HEK293 (cell line): ENCODE measurements at regions not wholly inside any gene's neighbourhood (a gene's known extent, or its start where the extent isn't known, plus 50 kb on each side); places are given as distances from the start of the nearest gene placed in this dataset.

Experiments
- CTCF ChIA-PET: fragments of 350-600 bp; formaldehyde crosslinking; extraction: SDS; loops from one replicate; lab custom pipeline; 2021; ENCODE audit warnings: antibody characterized with exemption; lab: Yijun Ruan, JAX
- POLR2A ChIA-PET: fragments of 300-600 bp; formaldehyde crosslinking; extraction: SDS; loops from one replicate; lab custom pipeline; 2020; ENCODE audit warnings: antibody characterized with exemption, inconsistent platforms; lab: Yijun Ruan, JAX
- H3K27ac ChIP-seq: fragments of 200-500 bp; sonication (Bioruptor generic); 2 replicates; pipeline ENCODE4 v1.5.1; 2014; ENCODE audit warnings: low read depth, low read length, control low read depth, inconsistent platforms; ENCODE audit errors: extremely low read depth
- H3K36me3 ChIP-seq, 2 experiments: fragments of 200-500 bp in 1 of 2; sonication (Bioruptor generic) in 1 of 2; 1 replicate in 1 of 2; 2 replicates in 1 of 2; pipeline ENCODE4 v1.5.1; 2014 to 2017; ENCODE audit warnings: inconsistent platforms in 2 of 2, low read length in 2 of 2; ENCODE audit not compliant: control insufficient read depth in 2 of 2, insufficient read depth in 1 of 2
- H3K4me1 ChIP-seq: fragments of 200-500 bp; sonication (Bioruptor generic); 2 replicates; pipeline ENCODE4 v1.5.1; 2014; ENCODE audit warnings: mild to moderate bottlenecking, low read length, inconsistent platforms; ENCODE audit not compliant: control insufficient read depth, insufficient read depth
- H3K4me3 ChIP-seq: 2 replicates; pipeline ENCODE4 v1.5.1; 2011; ENCODE audit warnings: low read depth, mild to moderate bottlenecking, control low read depth, low read length, moderate library complexity
- H3K9me3 ChIP-seq: fragments of 200-500 bp; sonication (Bioruptor generic); 2 replicates; pipeline ENCODE4 v1.5.1; 2014; ENCODE audit warnings: low read depth, low read length, inconsistent platforms; ENCODE audit not compliant: control insufficient read depth, insufficient read depth
- GLIS2 ChIP-seq: fragments of 450-650 bp; formaldehyde crosslinking; IDR thresholded peaks from 2 replicates; pipeline ENCODE4 v1.5.1; 2016; ENCODE audit warnings: missing biosample characterization, missing genetic modification characterization
- SCRT1 ChIP-seq: fragments of 450-650 bp; formaldehyde crosslinking; IDR thresholded peaks from 2 replicates; pipeline ENCODE4 v1.5.1; 2016; ENCODE audit warnings: missing biosample characterization, missing genetic modification characterization, borderline replicate concordance
- TRIM28 ChIP-seq: IDR thresholded peaks from 2 replicates; pipeline ENCODE4 v1.6.1; 2011; ENCODE audit warnings: low read length, control low read depth, borderline replicate concordance
- ZNF10 ChIP-seq: fragments of 450-650 bp; formaldehyde crosslinking; IDR thresholded peaks from 2 replicates; pipeline ENCODE4 v1.5.1; 2017; ENCODE audit warnings: missing biosample characterization, missing genetic modification characterization
- ZNF132 ChIP-seq: fragments of 450-650 bp; formaldehyde crosslinking; IDR thresholded peaks from 2 replicates; pipeline ENCODE4 v1.5.1; 2017; ENCODE audit warnings: missing biosample characterization, missing genetic modification characterization, borderline replicate concordance
- ZNF169 ChIP-seq: fragments of 450-650 bp; formaldehyde crosslinking; IDR thresholded peaks from 2 replicates; pipeline ENCODE4 v1.5.1; 2016; ENCODE audit warnings: missing biosample characterization, missing genetic modification characterization
- ZNF184 ChIP-seq: fragments of 450-650 bp; IDR thresholded peaks from 2 replicates; pipeline ENCODE4 v1.5.1; 2018; ENCODE audit warnings: missing biosample characterization, mild to moderate bottlenecking, missing genetic modification characterization
- ZNF239 ChIP-seq: fragments of 450-650 bp; formaldehyde crosslinking; IDR thresholded peaks from 2 replicates; pipeline ENCODE4 v1.5.1; 2016; ENCODE audit warnings: missing biosample characterization, missing genetic modification characterization
- ZNF362 ChIP-seq: fragments of 450-650 bp; formaldehyde crosslinking; IDR thresholded peaks from 2 replicates; pipeline ENCODE4 v1.5.1; 2016; ENCODE audit warnings: missing biosample characterization, missing genetic modification characterization
- ZNF391 ChIP-seq: fragments of 450-650 bp; formaldehyde crosslinking; IDR thresholded peaks from 2 replicates; pipeline ENCODE4 v1.5.1; 2016; ENCODE audit warnings: low read depth, missing biosample characterization, missing genetic modification characterization, borderline replicate concordance
- ZNF544 ChIP-seq: fragments of 450-650 bp; formaldehyde crosslinking; IDR thresholded peaks from 2 replicates; pipeline ENCODE4 v1.5.0; 2017; ENCODE audit warnings: missing biosample characterization, missing genetic modification characterization
- ZNF558 ChIP-seq: fragments of 450-650 bp; formaldehyde crosslinking; IDR thresholded peaks from 2 replicates; pipeline ENCODE4 v1.5.1; 2016; ENCODE audit warnings: missing biosample characterization, missing genetic modification characterization
- ZNF670 ChIP-seq: fragments of 450-650 bp; formaldehyde crosslinking; IDR thresholded peaks from 2 replicates; pipeline ENCODE4 v1.5.1; 2016; ENCODE audit warnings: missing biosample characterization, missing genetic modification characterization, low read depth
- ZNF692 ChIP-seq: fragments of 450-650 bp; formaldehyde crosslinking; IDR thresholded peaks from 2 replicates; pipeline ENCODE4 v1.5.1; 2016; ENCODE audit warnings: missing biosample characterization, missing genetic modification characterization
- ZNF792 ChIP-seq: fragments of 450-650 bp; formaldehyde crosslinking; IDR thresholded peaks from 2 replicates; pipeline ENCODE4 v1.5.1; 2016; ENCODE audit warnings: missing biosample characterization, missing genetic modification characterization
- ZSCAN18 ChIP-seq: fragments of 450-650 bp; formaldehyde crosslinking; IDR thresholded peaks from 2 replicates; pipeline ENCODE4 v1.5.1; 2016; ENCODE audit warnings: missing biosample characterization, missing genetic modification characterization
- TF ChIP-seq, protein P1 (sequence below): fragments of 450-650 bp; formaldehyde crosslinking; IDR thresholded peaks from 2 replicates; pipeline ENCODE4 v1.5.1; 2017; ENCODE audit warnings: missing biosample characterization, missing genetic modification characterization
- TF ChIP-seq, protein P2 (sequence below): fragments of 450-650 bp; formaldehyde crosslinking; IDR thresholded peaks from 2 replicates; pipeline ENCODE4 v1.5.1; 2016; ENCODE audit warnings: missing biosample characterization, missing genetic modification characterization

GRCh38 chr5:165712011-165712410 is 2206.6 kb downstream of the MAT2B start (continued):
- TF ChIP-seq, protein P1, sequence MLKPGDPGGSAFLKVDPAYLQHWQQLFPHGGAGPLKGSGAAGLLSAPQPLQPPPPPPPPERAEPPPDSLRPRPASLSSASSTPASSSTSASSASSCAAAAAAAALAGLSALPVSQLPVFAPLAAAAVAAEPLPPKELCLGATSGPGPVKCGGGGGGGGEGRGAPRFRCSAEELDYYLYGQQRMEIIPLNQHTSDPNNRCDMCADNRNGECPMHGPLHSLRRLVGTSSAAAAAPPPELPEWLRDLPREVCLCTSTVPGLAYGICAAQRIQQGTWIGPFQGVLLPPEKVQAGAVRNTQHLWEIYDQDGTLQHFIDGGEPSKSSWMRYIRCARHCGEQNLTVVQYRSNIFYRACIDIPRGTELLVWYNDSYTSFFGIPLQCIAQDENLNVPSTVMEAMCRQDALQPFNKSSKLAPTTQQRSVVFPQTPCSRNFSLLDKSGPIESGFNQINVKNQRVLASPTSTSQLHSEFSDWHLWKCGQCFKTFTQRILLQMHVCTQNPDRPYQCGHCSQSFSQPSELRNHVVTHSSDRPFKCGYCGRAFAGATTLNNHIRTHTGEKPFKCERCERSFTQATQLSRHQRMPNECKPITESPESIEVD (tag by site-specific recombination), result no peak
- no peak for TF ChIP-seq ZNF558 (tag by site-specific recombination)
- TF ChIP-seq, all 188 proteins: peak for 0

GRCh38 chr5:165714598-165714997 is 2209.2 kb downstream of the MAT2B start:
- Histone ChIP-seq H3K27ac (no peak overlapping the region), H3K4me1 (no peaks in the 10 kb centered on the region)
- POLR2A ChIA-PET, result no interaction called here
- CTCF ChIA-PET, result no interaction called here
- TF ChIP-seq ZNF10 (no peak), TRIM28 (no peak), ZNF184 (tag by site-specific recombination) (no peak), ZNF362 (tag by site-specific recombination) (no peak), SCRT1 (tag by site-specific recombination) (no peak), ZNF169 (tag by site-specific recombination) (no peak), GLIS2 (tag by site-specific recombination) (no peak), ZNF792 (no peak), ZSCAN18 (tag by site-specific recombination) (no peak), ZNF692 (tag by site-specific recombination) (no peak), ZNF544 (tag by site-specific recombination) (no peak), ZNF391 (tag by site-specific recombination) (no peak), ZNF132 (tag by site-specific recombination) (no peak), ZNF670 (tag by site-specific recombination) (no peak), ZNF239 (tag by site-specific recombination) (no peak)
- TF ChIP-seq, protein P2, sequence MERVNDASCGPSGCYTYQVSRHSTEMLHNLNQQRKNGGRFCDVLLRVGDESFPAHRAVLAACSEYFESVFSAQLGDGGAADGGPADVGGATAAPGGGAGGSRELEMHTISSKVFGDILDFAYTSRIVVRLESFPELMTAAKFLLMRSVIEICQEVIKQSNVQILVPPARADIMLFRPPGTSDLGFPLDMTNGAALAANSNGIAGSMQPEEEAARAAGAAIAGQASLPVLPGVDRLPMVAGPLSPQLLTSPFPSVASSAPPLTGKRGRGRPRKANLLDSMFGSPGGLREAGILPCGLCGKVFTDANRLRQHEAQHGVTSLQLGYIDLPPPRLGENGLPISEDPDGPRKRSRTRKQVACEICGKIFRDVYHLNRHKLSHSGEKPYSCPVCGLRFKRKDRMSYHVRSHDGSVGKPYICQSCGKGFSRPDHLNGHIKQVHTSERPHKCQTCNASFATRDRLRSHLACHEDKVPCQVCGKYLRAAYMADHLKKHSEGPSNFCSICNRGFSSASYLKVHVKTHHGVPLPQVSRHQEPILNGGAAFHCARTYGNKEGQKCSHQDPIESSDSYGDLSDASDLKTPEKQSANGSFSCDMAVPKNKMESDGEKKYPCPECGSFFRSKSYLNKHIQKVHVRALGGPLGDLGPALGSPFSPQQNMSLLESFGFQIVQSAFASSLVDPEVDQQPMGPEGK (tag by site-specific recombination), result no peak
- TF ChIP-seq, all 188 proteins: peak for 0
- H3K9me3 ChIP-seq, result no peaks in the 10 kb centered on the region
- no peak overlapping the region for H3K4me3 ChIP-seq
- H3K36me3 ChIP-seq, result no peaks in the 10 kb centered on the region
